ENCODE measurements at regions not wholly inside any gene's neighbourhood (a gene's known extent, or its start where the extent isn't known, plus 50 kb on each side); places are given as distances from the start of the nearest gene placed in this dataset.

GRCh38 chr6:134447423-134447822, 129.5 kb upstream of the SGK1 start:
- TF ChIP-seq CTCF (IDR thresholded peaks at IDR 0.05) (no peak), POLR2A (IDR thresholded peaks at IDR 0.05) (no peak)

All from heart left ventricle (tissue), 13 donors.